CD14-positive monocyte (primary cell): ENCODE measurements at regions not wholly inside any gene's neighbourhood (a gene's known extent, or its start where the extent isn't known, plus 50 kb on each side); places are given as distances from the start of the nearest gene placed in this dataset.

Source experiments
- DNase-seq, 3 donors: peaks; one replicate each; pipeline ENCODE4 v3.0.0-alpha.2; 2011 to 2022
- H2AFZ ChIP-seq: 2 replicates; pipeline ENCODE4 v1.6.0; 2012; ENCODE audit warnings: mild to moderate bottlenecking, low read depth, low read length, inconsistent platforms; ENCODE audit not compliant: insufficient read depth, poor library complexity, severe bottlenecking
- H3K27ac ChIP-seq, 2 donors: 1 replicate in 1 of 2; 2 replicates in 1 of 2; pipeline ENCODE4 v1.5.1; 2012 to 2013; ENCODE audit warnings: low read length in 2 of 2, control low read depth in 1 of 2, inconsistent platforms in 1 of 2, low read depth in 1 of 2, mild to moderate bottlenecking in 1 of 2
- H3K27me3 ChIP-seq, 2 donors: one replicate each; pipeline versions ENCODE4 v1.6.0 to v1.6.1; 2011 to 2013; ENCODE audit warnings: low read length in 2 of 2; ENCODE audit not compliant: control insufficient read depth in 2 of 2, insufficient read depth in 2 of 2
- H3K36me3 ChIP-seq, 2 donors: replicated peaks in 1 of 2; 1 replicate in 1 of 2; 2 replicates in 1 of 2; pipeline versions ENCODE4 v1.5.1 to v1.6.1; 2012 to 2013; ENCODE audit warnings: low read length in 2 of 2, control low read depth in 1 of 2, inconsistent platforms in 1 of 2, mild to moderate bottlenecking in 1 of 2; ENCODE audit not compliant: insufficient read depth in 2 of 2, control insufficient read depth in 1 of 2
- H3K4me1 ChIP-seq, 2 donors: 1 replicate in 1 of 2; 2 replicates in 1 of 2; pipeline versions ENCODE4 v1.5.1 to v1.6.1; 2012 to 2013; ENCODE audit warnings: low read length in 2 of 2, control low read depth in 1 of 2, inconsistent platforms in 1 of 2, mild to moderate bottlenecking in 1 of 2, moderate library complexity in 1 of 2; ENCODE audit not compliant: insufficient read depth in 2 of 2, control insufficient read depth in 1 of 2
- H3K4me2 ChIP-seq: replicated peaks from 2 replicates; pipeline ENCODE3; 2012; ENCODE audit warnings: low read length, moderate library complexity, mild to moderate bottlenecking; ENCODE audit not compliant: poor library complexity, severe bottlenecking; ENCODE audit errors: extremely low read depth
- H3K4me3 ChIP-seq, 3 experiments: fragments of 200-600 bp in 1 of 3; sonication (generic) in 1 of 3; replicated peaks in 1 of 3; 1 replicate in 2 of 3; 2 replicates in 1 of 3; pipeline ENCODE4 v1.5.1; 2011 to 2013; ENCODE audit warnings: low read length in 3 of 3, mild to moderate bottlenecking in 3 of 3, control low read depth in 2 of 3, low read depth in 2 of 3, inconsistent platforms in 1 of 3, moderate library complexity in 1 of 3
- H3K79me2 ChIP-seq: 2 replicates; pipeline ENCODE4 v1.6.0; 2012; ENCODE audit warnings: mild to moderate bottlenecking, control low read depth, inconsistent platforms, low read length, moderate library complexity; ENCODE audit not compliant: insufficient read depth
- H3K9ac ChIP-seq: 2 replicates; pipeline ENCODE4 v1.6.0; 2017; ENCODE audit warnings: low read length, mild to moderate bottlenecking; ENCODE audit not compliant: insufficient read depth, poor library complexity, severe bottlenecking
- H3K9me3 ChIP-seq, 2 donors: replicated peaks in 1 of 2; 1 replicate in 1 of 2; 2 replicates in 1 of 2; pipeline versions ENCODE4 v1.5.1 to v1.6.1; 2012 to 2013; ENCODE audit warnings: low read length in 2 of 2, control low read depth in 1 of 2; ENCODE audit not compliant: control insufficient read depth in 1 of 2, insufficient read depth in 1 of 2
- H4K20me1 ChIP-seq: 2 replicates; pipeline ENCODE4 v1.6.0; 2012; ENCODE audit warnings: mild to moderate bottlenecking, low read length, control low read depth, moderate library complexity; ENCODE audit not compliant: insufficient read depth
- H3K27ac Mint-ChIP-seq, 7 donors: one replicate each; pipeline ENCODE4 v1.8.0; 2020; ENCODE audit warnings: mild to moderate bottlenecking in 7 of 7, mixed read lengths in 7 of 7, moderate library complexity in 6 of 7, inconsistent platforms in 2 of 7
- H3K27me3 Mint-ChIP-seq, 3 donors: one replicate each; pipeline ENCODE4 v1.8.0; 2021 to 2022; ENCODE audit warnings: low read depth in 3 of 3, mild to moderate bottlenecking in 3 of 3, mixed read lengths in 3 of 3, moderate library complexity in 3 of 3, inconsistent platforms in 1 of 3
- H3K36me3 Mint-ChIP-seq, 2 donors: one replicate each; pipeline ENCODE4 v1.8.0; 2020; ENCODE audit warnings: mixed read lengths in 2 of 2, inconsistent platforms in 1 of 2, mild to moderate bottlenecking in 1 of 2
- H3K4me1 Mint-ChIP-seq: one replicate; pipeline ENCODE4 v1.8.0; 2020; ENCODE audit warnings: mild to moderate bottlenecking, mixed read lengths
- H3K4me3 Mint-ChIP-seq, 2 donors: one replicate each; pipeline ENCODE4 v1.8.0; 2020; ENCODE audit warnings: mild to moderate bottlenecking in 2 of 2, mixed read lengths in 2 of 2, moderate library complexity in 1 of 2
- H3K9me3 Mint-ChIP-seq, 7 donors: one replicate each; pipeline ENCODE4 v1.8.0; 2020 to 2022; ENCODE audit warnings: mixed read lengths in 7 of 7, mild to moderate bottlenecking in 6 of 7, moderate library complexity in 6 of 7, inconsistent platforms in 2 of 7
- CTCF ChIP-seq: fragments of 200-600 bp; IDR thresholded peaks from one replicate; pipeline ENCODE4 v1.8.0; 2022; ENCODE audit warnings: antibody characterized with exemption, mild to moderate bottlenecking
- WGBS: methylation state at CpG from one replicate; pipeline ENCODE4 v1.1.5; 2013; ENCODE audit warnings: missing lambda C conversion rate; ENCODE audit not compliant: insufficient coverage; 5-methylcytosine and 5-hydroxymethylcytosine counted together
- intact Hi-C, 2 donors: fragments of 100-400 bp; cut with micrococcal nuclease; formaldehyde crosslinking; loops; one replicate each; pipeline versions ENCODE4 v1.15.0 to v1.15.1; 2023

DNA sequence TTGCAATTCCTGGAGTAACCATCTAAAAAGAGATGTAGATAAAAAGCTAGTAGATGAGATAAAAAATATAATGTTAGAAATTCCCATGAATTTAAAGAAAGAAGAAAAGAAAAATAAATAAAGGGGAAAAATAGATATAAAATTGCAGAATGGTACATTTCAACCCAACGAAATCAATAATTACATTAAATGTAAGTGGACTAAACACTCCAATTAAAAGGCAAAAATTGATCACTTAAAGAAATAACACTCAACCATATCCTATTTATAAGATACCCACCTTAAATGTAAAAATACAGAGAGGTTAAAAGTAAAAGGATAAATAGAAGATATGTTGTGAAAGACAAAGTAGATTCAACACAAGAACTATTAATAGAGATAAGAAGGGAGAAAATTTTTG lies 150.5 kb upstream of the GRIK3 start:
- intact Hi-C loops = no loop called here
- peaks cover 4 to 11% (median 6%) of the 10 kb centered on the region in 3 donors for H3K27me3 Mint-ChIP-seq
- Histone ChIP-seq H3K4me2 (no peak overlapping the region), H3K79me2 (no peaks in the 10 kb centered on the region), H2AFZ (no peak overlapping the region), H3K27ac (no peak overlapping the region), H3K4me1 (no peaks in the 10 kb centered on the region), H3K36me3 (no peaks in the 10 kb centered on the region), H3K4me3 (no peak overlapping the region), H3K9me3 (no peaks in the 10 kb centered on the region), H3K9ac (no peak overlapping the region), H4K20me1 (no peaks in the 10 kb centered on the region), H3K27me3 (peaks cover 0 to 2% of the 10 kb centered on the region in 2 donors)
- H3K36me3 Mint-ChIP-seq = no peaks in the 10 kb centered on the region
- TF ChIP-seq CTCF = no peak
- no peaks in the 10 kb centered on the region for H3K4me1 Mint-ChIP-seq
- DNase-seq = no peak
- peaks cover 0 to 4% (median 2%) of the 10 kb centered on the region in 7 donors for H3K9me3 Mint-ChIP-seq
- no peak overlapping the region for H3K27ac Mint-ChIP-seq
- H3K4me3 Mint-ChIP-seq = no peak overlapping the region
- no CpG with 5 or more reads among the region's 1 CpG for WGBS

DNA sequence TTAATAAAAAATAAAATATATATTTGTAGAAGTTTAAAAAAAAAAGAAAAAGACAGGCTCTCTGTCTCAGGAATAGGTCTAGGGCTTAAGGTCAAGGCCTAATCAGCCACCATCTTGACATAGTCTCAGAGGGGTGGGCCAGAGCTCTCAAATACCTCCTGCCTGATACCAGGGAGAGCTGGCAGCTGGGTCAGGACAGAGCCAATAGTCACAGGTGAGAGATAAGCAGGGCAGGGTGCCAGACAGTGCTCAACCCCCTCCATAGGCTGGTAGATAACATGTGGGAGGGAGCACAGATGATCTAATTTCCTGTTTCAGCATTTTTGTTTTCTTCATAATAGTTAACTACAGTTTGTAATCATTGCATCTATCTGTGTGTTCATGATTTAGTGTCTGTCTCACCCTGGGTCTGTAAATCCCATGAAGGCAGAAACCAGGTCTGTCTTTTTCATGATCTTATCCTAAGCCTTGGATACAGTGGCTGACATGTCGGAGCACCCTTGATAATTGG lies 152.0 kb upstream of the GRIK3 start:
- Histone ChIP-seq H3K79me2 (no peaks in the 10 kb centered on the region), H3K4me1 (no peaks in the 10 kb centered on the region), H3K36me3 (no peaks in the 10 kb centered on the region), H3K27me3 (peaks cover 0 to 4% of the 10 kb centered on the region in 2 donors), H3K9me3 (no peaks in the 10 kb centered on the region), H3K9ac (no peak overlapping the region), H2AFZ (no peak overlapping the region), H3K4me3 (no peak overlapping the region), H3K4me2 (no peak overlapping the region), H3K27ac (no peak overlapping the region), H4K20me1 (no peaks in the 10 kb centered on the region)
- Mint-ChIP-seq H3K4me3 (no peak overlapping the region), H3K27me3 (peaks cover 6 to 11% (median 6%) of the 10 kb centered on the region in 3 donors), H3K27ac (no peak overlapping the region), H3K9me3 (peaks cover 0 to 4% (median 0%) of the 10 kb centered on the region in 7 donors), H3K36me3 (no peaks in the 10 kb centered on the region), H3K4me1 (no peaks in the 10 kb centered on the region)
- no peak for DNase-seq
- no CpG with 5 or more reads among the region's 1 CpG for WGBS
- intact Hi-C loops = no loop called here
- TF ChIP-seq CTCF = no peak
